ENCODE measurements at regions not wholly inside any gene's neighbourhood (a gene's known extent, or its start where the extent isn't known, plus 50 kb on each side); places are given as distances from the start of the nearest gene placed in this dataset.
"Not testable (repeated sequence)": the region's sequence is repeated elsewhere in the genome, so short reads cannot be mapped to it uniquely, and the experiment has no call there.

GRCh38 chr1:228681076-228681565 lies 54.2 kb upstream of the RHOU start:
- not testable (repeated sequence) for DNase-seq

GRCh38 chr1:228683428-228683827 lies 51.9 kb upstream of the RHOU start:
- DNase-seq: no peak

GRCh38 chr1:228684607-228685006 lies 50.7 kb upstream of the RHOU start:
- DNase-seq: no peak

- no peak for DNase-seq
Measured at GRCh38 chr1:228685081-228685660, 50.1 kb upstream of the RHOU start.

Data from NCI-H187 (cell line).